T-helper 22 cell (primary cell): ENCODE measurements at regions not wholly inside any gene's neighbourhood (a gene's known extent, or its start where the extent isn't known, plus 50 kb on each side); places are given as distances from the start of the nearest gene placed in this dataset.

Experiments used
- DNase-seq: peaks from one replicate; pipeline ENCODE4 v3.0.0-alpha.2; 2020; ENCODE audit warnings: low read depth

- DNase-seq: no peak
Measured at GRCh38 chr13:104854698-104855097, 1680.8 kb downstream of the EFNB2 start.

DNA sequence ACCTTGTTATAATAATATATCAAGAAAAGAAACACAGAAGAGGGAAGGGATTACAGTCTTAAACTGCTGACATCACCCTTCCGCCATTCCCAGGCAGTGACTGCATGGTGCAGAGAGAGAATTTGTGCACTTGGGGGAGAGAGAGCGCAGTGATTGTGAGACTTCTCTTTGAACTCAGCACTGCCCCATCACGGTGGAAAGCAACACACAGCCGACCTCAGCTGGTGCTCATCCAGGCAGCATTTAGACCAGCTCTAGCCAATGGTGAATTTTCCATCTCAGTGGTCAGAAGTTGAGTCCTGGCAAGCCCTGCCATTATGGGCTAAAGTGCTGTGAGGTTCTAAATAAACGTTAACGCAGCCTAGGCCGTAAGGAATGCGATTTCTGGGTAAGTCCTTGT lies 1681.5 kb downstream of the EFNB2 start:
- DNase-seq: no peak

DNA sequence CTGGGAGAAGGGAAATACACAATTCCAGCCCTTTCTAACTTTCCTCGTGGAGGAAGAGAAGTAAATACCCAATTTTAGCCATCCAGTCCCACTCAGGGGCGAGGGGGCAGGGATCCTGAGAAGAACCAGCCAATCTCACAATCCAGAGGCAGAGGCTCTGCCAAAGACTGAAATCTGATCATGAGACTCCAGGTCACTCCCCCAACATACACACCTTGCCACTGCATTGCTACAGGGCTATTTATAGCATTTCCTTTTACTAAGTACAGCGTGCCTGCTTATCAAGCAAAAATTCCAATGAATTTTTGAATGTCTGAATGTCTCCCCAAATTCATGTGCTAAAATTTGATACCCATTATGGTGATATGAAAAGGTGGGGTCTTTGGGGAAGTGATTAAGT lies 1687.5 kb downstream of the EFNB2 start:
- no peak for DNase-seq

GRCh38 chr13:104843401-104843800 lies 1692.1 kb downstream of the EFNB2 start:
- DNase-seq: no peak

- DNase-seq: no peak
Measured at GRCh38 chr13:104841110-104841509, 1694.4 kb downstream of the EFNB2 start.

DNA sequence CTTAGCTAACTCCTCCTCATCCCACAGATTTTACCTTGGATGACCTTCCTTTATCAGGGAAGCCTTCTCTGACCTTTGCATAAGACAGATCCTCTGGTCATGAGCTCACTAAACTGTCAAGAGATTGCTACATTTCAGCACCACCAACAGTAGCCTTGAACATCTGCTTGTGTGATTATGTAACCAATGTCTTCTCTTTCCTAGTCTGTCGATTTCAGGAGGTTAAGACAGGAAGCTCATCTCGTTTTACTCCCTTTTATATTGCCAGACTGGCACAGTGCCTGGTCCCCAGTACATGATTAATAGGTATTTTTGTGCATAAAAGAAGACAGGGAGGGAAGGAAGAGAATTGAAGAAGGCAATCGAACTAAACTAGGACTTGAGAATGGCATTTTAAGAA lies 1697.7 kb downstream of the EFNB2 start:
- no peak for DNase-seq

DNA sequence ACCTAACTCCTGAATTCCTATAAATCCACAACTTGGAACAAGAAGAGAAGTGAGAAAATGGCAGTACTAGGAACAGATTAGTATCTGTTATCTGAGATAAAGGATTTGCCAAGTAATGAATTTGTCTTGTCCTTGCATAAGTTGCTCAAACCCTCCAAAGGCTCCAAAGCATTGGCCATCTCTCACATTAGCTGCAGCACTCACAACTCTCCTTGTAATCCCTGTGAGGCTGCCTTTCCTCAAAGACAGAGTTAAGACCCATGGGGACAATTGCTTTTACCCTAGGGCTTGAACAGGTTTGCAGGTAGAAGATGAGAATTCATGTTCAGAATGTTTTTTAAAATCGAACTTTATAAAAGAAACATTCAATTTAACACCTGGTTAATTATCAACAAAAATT lies 1702.2 kb downstream of the EFNB2 start:
- DNase-seq: no peak

GRCh38 chr13:104832231-104832630 lies 1703.2 kb downstream of the EFNB2 start:
- no peak for DNase-seq

DNA sequence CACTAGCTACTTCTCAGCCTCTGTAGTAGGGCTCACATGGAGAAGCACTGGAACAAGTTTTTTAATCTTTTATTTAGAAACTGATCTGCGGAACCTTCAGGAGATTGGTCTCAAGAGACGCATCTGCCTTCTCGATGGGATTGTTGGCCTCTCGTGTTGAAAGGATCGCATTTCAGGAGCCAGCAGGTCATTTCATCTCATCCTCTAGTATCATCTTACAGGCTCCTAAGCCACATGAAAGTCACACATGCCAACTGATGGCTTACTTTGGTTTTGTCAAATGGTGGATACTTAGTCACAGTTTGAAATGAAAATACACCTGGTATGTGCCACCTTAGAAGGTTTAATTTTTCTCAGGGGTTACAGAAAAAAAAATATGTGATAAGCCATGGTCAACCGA lies 1703.6 kb downstream of the EFNB2 start:
- DNase-seq: no peak

- DNase-seq: no peak
Measured at GRCh38 chr13:104823709-104824108, 1711.8 kb downstream of the EFNB2 start.

DNA sequence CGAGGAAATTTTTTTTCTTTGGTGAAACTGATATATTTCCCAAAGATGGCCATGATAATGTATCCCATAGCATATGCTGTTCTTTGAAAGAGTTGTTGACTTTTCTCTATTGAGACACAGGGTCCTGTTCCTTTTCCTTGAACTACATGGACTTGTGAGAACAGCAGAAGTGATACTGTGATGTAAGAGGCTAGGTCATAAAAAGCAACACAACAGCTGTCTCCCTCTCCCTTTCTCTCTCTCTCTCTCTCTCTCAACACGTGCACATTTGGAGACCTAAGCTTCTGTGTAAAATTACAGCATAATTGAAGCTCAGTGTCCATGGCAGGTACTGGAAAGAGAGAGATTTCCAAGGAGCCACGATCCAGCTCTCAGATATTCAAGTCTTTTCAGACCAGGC lies 1712.4 kb downstream of the EFNB2 start:
- DNase-seq: no peak

DNA sequence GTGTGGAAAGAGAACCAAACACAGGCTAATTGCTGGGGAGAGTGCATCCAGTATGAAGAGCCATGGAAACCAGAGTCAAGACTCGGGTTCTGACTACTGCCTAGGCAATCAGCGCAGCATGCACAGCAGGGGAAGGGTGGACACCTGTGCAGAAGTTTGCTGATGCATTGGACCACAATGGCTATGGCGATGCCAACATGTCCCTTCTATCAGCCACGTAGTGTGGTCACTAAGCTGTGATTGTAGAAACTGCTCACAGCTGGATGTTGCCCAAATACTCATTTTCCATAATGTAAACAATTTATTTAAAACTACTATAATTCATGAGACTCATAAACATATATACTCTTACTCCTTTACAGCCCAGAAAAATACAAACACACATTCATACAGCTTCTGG lies 1718.2 kb downstream of the EFNB2 start:
- DNase-seq: no peak

- DNase-seq: no peak
Measured at GRCh38 chr13:104816726-104817125, 1718.7 kb downstream of the EFNB2 start.

GRCh38 chr13:104810242-104810641 lies 1725.2 kb downstream of the EFNB2 start:
- no peak for DNase-seq

DNA sequence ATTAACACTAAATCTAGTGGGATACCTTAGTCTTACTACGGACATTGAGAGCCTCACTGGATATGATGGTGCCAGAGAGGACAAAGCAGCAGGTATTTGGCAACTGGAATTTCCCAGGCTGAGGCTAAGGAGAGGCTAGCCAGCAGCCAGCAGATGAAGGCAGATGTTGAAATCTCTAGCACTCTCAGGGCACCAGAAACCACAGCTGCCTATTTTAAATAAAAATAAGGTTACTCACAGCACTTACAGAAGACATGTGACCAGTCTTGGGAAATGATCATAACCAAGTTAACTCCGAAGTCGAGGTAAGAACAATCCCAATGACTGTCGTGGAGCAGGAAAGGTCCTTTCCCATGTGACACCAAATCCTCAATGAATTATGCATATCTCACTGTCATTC lies 1726.0 kb downstream of the EFNB2 start:
- no peak for DNase-seq

DNA sequence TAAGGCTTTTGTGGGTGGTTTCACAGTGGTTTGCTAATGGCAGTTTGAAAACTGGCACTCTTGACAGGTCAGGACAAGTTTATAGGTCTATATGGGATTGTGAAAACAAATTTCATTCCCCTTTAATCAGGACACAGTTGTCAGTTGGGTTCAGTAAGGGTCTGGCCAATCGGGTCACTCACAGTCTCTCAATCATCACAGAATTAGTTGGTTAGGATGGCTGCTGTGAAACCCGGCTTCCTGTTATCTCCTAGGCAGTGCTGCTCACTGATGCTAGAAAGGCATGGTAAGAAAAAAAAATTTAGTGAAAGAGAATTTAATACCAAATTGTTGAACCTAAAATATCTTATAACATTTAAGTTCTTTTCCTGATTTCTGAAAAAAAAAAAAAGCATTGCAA lies 1730.1 kb downstream of the EFNB2 start:
- DNase-seq: no peak

GRCh38 chr13:104799152-104799551 lies 1732.9 kb upstream of the SLC10A2 start:
- DNase-seq: no peak

DNA sequence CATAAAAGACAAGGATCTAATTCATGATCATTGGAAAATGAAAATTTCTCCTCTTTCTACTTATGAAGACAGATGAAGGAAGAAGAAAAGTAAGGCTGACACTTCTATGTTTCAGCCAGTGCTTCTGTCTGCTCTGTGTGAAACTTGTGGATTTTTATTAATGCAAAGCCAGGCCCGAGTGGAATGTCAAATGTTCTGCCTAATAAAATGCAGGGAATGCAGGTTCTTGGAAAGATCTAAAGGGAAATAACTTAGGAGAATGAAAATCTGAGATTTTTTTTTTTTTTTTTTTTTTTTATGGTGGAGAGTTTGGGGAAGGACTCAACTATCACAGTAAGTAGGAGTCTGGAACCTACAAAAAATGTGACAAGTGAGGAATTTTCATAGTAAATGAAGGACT lies 1732.3 kb upstream of the SLC10A2 start:
- no peak for DNase-seq

- no peak for DNase-seq
Measured at GRCh38 chr13:104796581-104796980, 1730.4 kb upstream of the SLC10A2 start.

- no peak for DNase-seq
Measured at GRCh38 chr13:104785952-104786351, 1719.7 kb upstream of the SLC10A2 start.

- DNase-seq: no peak
Measured at GRCh38 chr13:104784891-104785290, 1718.7 kb upstream of the SLC10A2 start.

DNA sequence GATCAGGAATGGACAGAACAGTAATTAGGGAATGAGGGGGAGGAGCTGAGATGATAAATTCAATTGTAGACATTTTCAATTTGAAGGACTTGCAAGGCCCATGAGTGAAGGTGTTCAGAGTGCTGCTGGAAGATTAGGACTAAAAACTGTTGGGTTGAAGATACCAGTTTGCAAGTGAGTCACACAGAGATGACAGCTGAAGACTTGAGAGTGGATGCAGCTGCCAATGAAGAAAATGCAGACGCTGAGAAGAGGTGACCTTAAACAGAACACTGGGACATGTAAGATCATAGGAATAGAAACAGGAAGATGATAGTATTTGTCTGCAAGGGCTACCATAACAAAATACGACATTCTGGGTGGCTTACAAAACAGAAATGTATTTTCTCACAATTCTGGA lies 1716.5 kb upstream of the SLC10A2 start:
- DNase-seq: no peak

DNA sequence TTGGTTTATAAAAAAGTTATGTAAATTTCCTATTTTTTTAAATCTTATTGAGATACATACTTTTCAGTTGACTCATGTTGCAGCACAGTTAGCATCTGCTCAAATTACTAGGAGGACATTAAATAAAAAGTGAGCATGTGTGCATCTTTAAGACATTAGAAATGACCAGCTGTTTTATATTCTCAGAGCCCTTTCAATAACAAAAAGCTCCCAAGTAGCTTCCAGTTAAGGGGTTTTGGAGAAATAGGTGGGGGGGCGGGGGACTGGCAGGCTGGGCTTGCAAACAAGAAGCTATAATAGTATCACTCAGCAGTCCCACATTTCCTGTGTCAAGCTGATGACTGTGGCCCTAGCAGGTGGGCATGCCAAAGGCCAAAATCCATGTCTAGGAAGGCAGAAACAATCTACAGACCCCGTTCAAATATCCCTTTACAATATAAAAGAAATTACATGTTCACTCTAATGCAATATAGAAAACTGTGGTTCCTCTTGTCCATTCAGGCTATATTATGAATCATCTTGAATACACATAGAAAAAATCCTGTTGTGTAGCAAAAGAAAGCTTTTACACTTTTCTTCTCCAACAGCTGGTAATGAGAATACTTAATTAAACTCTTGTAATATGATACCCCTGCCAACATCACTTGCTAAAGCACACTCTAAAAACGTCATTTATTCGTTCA lies 1713.2 kb upstream of the SLC10A2 start:
- no peak for DNase-seq

- DNase-seq: no peak
Measured at GRCh38 chr13:104773775-104774174, 1707.6 kb upstream of the SLC10A2 start.

GRCh38 chr13:104769545-104769944 lies 1703.3 kb upstream of the SLC10A2 start:
- DNase-seq: no peak
